ENCODE measurements at regions not wholly inside any gene's neighbourhood (a gene's known extent, or its start where the extent isn't known, plus 50 kb on each side); places are given as distances from the start of the nearest gene placed in this dataset.

DNA sequence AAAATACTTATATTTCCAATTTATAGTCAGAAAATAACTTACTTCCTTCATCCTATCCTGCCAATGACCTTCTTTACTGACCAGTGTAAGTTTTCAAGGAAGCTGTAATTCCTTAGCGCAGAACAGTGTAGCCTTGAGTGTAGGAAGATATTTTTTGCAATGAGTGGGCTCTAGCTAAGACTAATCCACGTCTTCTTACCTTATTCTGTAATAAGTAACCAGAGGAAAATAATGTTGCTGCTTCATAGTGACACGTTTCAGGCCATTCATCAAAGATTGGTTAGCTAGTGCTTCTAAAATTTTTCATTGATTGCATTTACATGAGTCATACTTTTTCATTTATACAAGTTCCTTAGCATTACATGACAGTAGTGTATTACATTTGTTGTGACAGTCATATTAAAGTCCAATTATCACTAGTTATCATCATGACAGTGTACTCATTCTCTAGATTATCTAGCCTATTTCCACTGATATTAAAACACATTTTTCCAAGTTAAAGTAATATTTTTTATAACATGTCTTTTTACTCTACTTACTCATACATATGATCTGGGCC lies 403.8 kb upstream of the EPHA3 start:
- DNase-seq (ENCODE audit: low read depth): no peak
- H3K4me3 ChIP-seq (replicated peaks; ENCODE audit: low read depth, low read length): no peak overlapping the region
- TF ChIP-seq, protein P1, sequence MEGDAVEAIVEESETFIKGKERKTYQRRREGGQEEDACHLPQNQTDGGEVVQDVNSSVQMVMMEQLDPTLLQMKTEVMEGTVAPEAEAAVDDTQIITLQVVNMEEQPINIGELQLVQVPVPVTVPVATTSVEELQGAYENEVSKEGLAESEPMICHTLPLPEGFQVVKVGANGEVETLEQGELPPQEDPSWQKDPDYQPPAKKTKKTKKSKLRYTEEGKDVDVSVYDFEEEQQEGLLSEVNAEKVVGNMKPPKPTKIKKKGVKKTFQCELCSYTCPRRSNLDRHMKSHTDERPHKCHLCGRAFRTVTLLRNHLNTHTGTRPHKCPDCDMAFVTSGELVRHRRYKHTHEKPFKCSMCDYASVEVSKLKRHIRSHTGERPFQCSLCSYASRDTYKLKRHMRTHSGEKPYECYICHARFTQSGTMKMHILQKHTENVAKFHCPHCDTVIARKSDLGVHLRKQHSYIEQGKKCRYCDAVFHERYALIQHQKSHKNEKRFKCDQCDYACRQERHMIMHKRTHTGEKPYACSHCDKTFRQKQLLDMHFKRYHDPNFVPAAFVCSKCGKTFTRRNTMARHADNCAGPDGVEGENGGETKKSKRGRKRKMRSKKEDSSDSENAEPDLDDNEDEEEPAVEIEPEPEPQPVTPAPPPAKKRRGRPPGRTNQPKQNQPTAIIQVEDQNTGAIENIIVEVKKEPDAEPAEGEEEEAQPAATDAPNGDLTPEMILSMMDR (IDR thresholded peaks at IDR 0.05; ENCODE audit: low read length, missing control alignments): no peak

DNA sequence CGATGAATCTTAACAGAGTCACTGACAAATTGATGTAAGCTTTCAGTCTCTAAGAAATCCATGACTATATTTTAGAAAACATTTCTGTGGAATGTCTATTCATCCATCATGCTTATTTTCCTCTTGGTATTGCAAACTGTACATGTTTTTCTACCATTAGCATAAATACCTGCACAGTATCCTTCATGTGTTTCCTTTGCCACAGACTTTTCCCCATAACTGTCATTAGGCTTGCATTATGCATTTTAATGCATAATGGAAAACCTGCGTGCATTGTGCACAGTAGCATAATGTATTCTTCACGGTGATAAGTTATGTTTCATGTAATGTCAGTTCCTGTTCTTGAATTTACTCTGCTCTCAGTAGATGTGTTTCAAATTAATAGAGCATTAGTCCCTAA lies 403.1 kb upstream of the EPHA3 start:
- TF ChIP-seq, protein P1 (IDR thresholded peaks at IDR 0.05; ENCODE audit: low read length, missing control alignments): no peak
- no peak for DNase-seq (ENCODE audit: low read depth)
- H3K4me3 ChIP-seq (replicated peaks; ENCODE audit: low read depth, low read length): no peak overlapping the region

DNA sequence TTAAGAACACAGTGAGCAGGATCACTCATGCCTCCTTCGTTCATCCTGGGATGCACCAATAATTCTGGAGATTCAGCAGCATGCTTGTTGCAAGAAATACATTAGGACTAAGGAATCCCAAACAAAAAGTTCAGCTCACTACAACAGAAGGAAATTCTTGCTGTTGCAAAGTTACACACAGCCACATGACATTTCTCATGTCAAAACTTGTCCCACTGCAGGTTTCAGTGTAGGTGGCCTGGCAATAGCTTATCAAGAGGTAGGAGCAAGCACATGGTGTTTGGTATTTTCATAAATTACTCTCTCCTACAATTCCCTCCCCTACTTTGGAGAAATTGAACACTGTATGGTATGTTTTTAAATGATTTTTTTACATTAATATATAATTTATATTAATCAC lies 399.6 kb upstream of the EPHA3 start:
- H3K4me3 ChIP-seq (replicated peaks; ENCODE audit: low read depth, low read length): no peak overlapping the region
- no peak for DNase-seq (ENCODE audit: low read depth)
- TF ChIP-seq, protein P1 (IDR thresholded peaks at IDR 0.05; ENCODE audit: low read length, missing control alignments): no peak

DNA sequence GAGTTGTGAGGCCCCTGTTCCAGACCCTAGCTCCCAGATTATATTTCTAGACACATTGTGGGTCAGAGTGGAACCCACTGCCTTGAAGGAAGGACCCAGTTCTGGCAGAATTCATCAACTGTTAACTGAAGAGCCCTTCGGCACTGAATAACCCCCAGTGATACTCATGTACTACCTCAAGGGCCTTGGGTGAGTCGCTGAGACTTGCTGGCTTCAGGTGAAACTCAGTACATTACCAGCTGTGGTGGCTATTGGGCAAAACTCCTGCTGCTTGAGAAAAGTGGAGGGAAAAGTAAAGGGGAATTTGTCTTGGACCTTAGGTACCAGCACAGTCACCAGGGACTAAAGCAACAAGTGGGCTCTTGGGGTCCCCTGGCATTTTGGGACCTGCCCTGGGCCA lies 394.9 kb upstream of the EPHA3 start:
- H3K4me3 ChIP-seq (replicated peaks; ENCODE audit: low read depth, low read length): no peak overlapping the region
- no peak for DNase-seq (ENCODE audit: low read depth)
- TF ChIP-seq, protein P1 (IDR thresholded peaks at IDR 0.05; ENCODE audit: low read length, missing control alignments): no peak

DNA sequence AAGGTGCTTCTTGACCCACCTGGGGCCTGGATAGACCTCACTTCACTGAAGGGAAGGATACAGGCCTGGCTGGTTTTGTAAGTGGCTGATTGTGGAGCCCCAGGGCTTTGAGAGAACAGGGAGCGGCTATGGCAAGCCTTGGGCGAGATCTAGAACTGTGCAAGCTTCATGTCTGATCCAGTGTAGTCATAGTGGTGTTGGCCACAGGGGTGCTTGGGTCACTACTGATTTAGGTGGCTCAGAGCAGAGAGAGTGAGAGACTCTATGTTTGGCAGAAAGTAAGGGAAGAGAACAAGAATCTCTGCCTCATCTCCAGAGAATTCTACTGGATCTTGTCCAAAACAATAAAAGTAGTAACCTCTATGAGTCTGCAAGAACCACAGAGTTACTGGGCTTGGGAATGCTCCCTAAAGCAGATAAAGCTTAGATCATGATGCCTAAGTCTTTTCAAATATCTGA lies 394.2 kb upstream of the EPHA3 start:
- TF ChIP-seq, protein P1 (IDR thresholded peaks at IDR 0.05; ENCODE audit: low read length, missing control alignments): no peak
- peak; percentile 18 for DNase-seq (ENCODE audit: low read depth)

DNA sequence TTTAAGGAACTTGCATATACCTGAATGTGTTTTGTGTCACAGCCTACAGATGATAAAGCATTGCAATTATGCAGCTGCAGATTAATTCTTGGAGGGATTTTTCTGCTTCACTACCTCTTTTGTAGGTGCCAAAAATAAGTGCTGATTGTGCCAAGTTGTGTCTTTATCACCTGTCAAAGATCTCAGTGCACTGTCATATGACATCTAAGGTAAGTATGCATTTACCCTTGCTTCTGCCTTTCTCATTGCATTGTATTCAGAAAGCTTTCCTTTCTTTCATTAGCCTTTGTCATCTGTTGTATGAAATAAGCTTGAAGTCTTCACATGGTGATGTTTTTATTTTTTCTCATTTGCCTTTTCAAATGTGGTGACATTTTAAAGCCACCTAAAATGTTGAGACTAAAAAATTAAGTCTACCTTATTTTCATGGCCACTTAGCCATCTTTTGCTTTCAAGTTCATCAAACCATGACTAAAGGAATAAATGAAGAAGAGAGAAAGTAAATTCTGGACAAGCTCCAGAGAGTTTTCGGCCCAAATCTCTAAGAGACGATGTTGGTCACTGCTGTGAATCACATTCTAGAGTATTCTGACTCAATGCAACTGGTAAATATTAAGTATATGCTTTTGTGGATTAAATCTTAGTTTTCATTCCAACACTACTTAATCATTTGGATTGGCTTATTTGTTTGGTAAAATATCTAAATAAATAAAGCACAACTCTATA lies 381.8 kb upstream of the EPHA3 start:
- TF ChIP-seq, protein P1 (IDR thresholded peaks at IDR 0.05; ENCODE audit: low read length, missing control alignments): no peak
- no peak for DNase-seq (ENCODE audit: low read depth)
- no peak overlapping the region for H3K4me3 ChIP-seq (replicated peaks; ENCODE audit: low read depth, low read length)

More for the DNA sequence above, 394.2 kb upstream of the EPHA3 start:
- no peak overlapping the region for H3K4me3 ChIP-seq (replicated peaks; ENCODE audit: low read depth, low read length)

DNA sequence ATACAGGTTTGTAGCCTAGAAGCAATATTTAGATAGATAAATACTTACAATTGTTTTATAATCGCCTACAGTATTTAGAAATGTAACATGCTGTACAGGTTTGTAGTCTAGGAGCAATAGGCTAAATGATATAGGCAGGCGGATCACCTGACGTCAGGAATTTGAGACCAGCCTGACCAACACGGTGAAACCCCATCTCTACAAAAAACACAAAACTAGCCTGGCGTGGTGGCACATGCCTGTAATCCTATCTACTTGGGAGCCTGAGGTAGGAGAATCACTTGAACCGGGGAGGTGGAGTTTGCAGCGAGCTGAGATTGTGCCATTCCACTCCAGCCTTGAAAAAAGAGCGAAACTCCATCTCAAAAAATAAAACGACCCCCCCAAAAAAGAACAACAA lies 375.2 kb upstream of the EPHA3 start:
- no peak for DNase-seq (ENCODE audit: low read depth)
- H3K4me3 ChIP-seq (replicated peaks; ENCODE audit: low read depth, low read length): no peak overlapping the region
- TF ChIP-seq, protein P1 (IDR thresholded peaks at IDR 0.05; ENCODE audit: low read length, missing control alignments): no peak

Measured in fibroblast of pulmonary artery (primary cell).